IPS DF 4.7 (cell line): ENCODE measurements at regions not wholly inside any gene's neighbourhood (a gene's known extent, or its start where the extent isn't known, plus 50 kb on each side); places are given as distances from the start of the nearest gene placed in this dataset.
"Not testable (repeated sequence)": the region's sequence is repeated elsewhere in the genome, so short reads cannot be mapped to it uniquely, and the experiment has no call there.

Experiments used
- DNase-seq: peaks from one replicate; pipeline ENCODE4 v3.0.0-alpha.2; 2013; ENCODE audit warnings: low spot score; ENCODE audit errors: extremely low read depth

DNA sequence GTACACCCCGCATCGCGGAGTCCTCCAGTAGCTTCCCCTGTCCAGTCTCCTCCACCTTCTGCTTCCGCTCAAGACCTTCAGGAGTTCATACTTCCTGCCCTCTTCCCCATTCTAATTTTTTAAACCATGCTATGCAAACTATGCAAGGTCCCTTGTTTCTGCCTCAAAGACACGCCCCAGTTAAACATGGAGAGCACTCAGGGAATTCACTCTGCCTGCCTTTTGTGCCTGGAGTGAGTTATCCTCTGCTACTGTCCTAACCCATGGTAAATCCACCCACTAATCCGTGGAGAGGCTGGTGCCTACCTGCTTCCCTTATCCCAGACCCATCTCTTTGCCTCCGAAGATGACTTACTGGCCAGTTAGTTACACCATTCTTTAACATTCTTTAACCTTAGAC lies 473.7 kb upstream of the JARID2 start:
- no peak for DNase-seq

DNA sequence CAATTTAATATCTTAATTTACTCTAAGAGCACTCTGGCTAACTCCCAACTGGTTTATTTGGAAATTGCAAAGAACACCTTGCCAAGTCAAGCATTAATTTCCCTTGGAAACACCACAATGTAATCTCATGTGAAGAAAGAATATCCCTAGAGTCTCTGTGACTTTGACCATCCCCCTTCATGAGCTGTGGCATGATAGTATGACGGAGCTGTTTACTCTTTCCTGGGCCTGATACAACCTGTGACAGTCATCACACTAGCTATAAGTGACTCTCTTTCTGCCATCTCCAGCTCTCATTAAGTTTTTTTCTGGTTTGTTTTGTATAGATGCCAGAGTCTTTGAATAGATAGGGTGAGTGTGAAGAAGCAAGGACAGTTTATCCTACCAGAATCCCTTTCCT lies 470.3 kb upstream of the JARID2 start:
- no peak for DNase-seq

DNA sequence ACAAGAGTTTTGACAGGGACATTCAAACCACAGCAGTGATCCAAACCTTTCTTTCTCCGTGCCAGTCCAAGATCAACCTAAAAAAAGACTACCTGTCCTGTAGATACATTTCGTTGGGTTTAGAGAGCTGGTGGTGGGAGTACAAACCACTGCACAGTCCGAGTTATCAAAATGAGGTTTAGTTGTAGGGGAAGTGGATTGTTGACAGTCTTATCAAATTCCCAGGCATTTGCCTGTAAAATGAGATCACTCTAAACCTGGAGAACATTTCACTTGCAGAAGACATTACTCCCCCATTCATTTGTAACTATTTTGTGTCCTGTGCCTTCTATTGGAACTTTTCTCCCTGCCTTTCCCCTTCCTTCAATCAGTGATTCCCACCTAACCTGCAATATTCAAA lies 469.6 kb upstream of the JARID2 start:
- no peak for DNase-seq

DNA sequence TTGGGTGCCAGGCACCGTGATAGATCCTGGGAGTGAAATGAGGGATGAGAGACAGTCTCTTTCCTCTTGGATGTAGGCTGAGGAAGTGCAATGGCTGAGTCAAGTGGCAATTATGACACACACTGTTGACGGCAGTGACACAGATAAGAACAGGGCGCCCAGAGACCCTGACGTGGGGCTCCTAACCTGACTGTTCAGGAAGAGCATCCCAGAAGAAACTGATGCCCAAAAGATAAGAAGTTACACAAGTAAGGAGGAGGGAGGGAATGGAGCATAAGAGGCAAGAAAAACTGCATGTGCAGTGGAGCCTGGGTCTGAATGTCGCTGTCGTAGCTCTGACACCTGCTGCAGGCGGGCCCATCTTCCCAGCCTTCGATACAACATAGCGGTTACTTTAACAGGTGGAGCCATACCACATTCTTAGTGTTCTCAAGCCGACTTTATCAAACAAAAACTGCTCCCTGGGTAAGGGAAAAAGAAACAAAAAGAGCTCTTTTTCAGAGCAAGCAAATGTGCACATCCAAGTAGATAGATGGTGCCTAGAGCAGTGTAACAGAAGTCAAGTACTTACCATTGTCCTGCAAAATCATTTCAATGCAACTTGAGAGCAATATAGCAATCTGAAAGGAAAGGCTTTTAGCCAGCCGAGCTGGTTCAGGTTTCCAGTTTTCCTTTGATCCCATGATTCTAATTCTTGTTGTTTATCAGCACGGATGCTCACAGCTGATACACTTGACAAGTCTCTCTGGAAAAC lies 463.9 kb upstream of the JARID2 start:
- no peak for DNase-seq

DNA sequence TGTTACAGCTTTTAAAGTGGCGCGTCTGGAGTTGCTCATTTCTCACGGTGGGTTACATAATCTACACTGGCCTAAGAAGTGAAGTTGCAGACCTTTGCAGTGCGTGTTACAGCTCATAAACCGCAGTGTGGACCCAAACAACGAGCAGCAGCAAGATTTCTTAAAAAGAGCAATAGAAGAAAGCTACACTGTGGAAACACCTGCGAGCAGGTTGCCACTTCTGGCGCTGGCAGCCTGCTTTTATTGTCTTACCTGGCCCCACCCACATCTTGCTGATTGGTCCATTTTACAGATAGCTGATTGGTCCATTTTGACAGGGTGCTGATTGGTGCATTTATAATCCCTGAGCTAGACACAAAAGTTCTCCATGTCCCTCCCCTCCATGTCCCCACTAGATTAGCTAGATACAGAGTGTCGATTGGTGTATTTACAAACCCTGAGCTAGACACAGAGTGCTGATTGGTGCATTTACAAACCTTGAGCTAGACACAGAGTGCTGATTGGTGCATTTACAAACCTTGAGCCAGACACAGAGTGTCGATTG lies 462.9 kb upstream of the JARID2 start:
- not testable (repeated sequence) for DNase-seq

DNA sequence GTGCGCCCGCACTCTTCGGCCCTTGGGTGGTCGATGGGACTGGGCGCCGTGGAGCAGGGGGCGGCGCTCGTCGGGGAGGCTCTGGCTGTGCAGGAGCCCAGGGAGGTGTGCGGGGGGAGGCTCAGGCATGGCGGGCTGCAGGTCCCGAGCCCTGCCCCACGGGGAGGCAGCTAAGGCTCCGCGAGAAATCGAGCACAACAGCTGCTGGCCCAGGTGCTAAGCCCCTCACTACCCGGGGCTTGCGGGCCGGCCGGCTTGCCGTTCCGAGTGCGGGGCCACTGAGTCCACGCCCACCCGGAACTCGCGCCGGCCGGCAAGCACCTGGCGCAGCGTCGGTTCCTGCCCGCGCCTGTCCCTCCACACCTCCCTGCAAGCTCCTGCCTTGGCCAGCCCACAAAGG lies 462.3 kb upstream of the JARID2 start:
- DNase-seq: no peak

DNA sequence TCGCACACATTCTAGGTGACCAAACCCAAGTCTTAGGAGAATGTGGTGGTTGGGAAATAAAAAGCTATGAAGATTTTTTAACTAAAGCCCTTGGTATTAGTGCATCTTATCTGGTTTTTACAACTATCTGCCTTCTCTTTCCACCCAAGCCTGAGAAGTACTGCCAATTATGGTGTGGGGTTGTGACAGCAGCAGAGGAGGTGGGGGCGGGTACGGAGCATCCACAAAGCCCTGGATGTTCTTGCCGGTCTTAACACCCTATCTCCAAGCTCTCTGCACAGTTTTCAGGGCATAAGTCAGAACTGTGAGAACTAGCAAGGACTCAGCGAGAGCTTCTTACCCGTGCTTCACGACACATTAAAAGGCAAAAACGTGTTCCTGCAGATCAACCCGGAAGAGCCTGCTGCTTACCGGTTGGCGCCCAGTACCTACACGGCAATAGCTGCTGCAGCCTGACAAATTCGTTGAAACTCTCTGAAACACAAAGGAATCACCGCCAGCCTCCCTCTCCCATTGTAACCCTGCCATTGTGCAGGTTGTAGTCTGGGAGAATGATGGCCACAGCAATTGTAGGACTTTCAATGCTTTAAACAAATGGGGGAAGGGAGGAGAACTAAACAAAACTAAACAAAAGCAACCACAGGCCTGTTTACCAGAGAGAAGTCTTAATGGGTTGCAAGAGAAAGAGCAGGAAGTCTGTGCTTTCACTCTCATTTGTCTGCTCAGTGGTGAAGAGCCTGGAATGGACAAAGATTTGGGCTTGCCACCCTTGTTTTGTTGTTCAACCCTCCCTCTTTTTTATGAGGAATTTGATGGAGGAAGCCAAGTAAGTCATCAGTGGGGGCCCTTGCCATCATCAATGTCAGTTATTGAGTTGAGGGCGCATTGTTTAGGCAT lies 461.0 kb upstream of the JARID2 start:
- DNase-seq: peak; percentile 90

DNA sequence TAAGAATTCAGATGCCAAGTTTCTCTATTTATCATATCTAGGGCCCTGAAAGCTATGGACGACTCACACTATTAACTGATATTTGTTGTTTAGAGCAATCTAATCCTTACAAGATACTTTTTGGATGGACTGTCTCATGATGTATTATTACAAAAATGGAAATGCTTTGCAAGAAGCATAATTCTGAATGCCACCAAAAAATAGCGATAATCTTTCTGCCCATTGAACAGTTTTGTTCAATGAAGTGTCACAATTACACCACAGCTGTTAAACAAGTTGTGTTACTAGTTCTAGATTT lies 460.4 kb upstream of the JARID2 start:
- DNase-seq: no peak

DNA sequence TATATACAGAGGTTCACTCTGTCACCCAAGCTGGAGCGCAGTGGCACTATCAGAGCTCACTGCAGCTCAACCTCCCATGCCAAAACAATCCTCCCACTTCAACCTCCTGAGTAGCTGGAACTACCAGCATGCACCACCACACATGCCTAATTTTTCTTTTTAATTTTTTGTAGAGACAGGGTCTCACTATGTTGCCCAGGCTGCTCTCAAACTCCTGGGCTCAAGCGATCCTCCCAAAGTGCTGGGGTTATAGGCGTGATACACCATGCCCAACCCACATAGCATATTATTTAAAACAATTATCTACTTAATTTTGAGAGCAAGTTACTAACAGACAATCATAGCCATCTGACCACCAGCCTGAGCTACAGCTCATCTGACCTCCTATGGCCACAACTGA lies 459.9 kb upstream of the JARID2 start:
- DNase-seq: no peak

DNA sequence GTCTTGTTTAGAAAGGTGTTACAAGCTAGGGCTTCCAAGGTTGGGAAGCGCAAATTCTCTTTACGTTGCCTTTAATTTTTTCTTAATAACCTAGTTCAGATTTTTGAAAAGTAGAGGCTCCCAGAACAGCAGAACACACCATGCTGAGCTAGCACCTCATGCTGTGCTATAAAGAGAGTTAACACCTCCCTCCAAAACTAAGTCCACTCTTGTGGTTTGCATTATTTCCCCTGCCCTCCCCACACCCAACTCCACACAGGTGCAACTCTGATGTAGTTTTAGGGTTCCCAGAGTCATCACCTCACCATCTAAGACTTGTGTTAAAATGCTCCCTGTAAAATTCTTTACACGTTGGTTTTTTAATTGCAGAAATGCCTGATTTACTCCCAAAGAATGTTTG lies 459.4 kb upstream of the JARID2 start:
- no peak for DNase-seq

DNA sequence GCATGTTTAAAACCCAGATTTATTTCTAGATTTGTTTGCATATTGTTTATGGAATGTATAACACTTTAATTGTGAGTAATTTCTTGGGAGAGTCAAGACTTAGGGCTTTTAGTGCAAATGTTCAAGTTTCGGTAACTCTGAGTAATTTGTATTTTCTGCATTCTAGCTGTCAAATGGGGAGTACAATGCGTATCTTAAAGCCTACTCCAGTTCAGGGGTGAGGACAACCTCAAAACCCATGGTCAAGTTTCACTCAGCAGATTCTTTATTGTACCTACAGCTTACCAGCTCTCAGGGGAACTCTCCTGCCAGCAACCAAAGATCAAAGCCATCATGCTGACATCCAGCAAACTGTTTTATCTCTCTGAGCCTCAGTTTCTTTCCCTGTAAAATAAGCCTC lies 458.6 kb upstream of the JARID2 start:
- no peak for DNase-seq

DNA sequence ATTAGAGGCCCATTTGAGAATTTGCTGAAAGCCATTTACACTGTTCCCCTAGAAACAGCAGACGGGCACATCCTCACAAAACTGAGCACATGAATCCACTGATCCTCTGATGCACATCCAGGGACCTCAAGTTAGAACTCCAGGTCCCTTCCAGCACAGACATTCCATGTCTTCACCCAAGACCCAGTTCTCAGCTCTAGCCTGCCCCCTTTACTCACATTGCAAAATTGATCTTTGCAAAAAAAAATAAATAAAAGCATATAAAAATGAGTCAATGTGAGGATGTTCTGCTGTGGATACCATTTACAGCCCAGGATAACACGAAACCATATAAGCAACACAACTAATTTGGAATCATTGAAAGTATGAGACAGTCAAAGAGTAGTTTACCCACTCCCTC lies 458.2 kb upstream of the JARID2 start:
- no peak for DNase-seq

DNA sequence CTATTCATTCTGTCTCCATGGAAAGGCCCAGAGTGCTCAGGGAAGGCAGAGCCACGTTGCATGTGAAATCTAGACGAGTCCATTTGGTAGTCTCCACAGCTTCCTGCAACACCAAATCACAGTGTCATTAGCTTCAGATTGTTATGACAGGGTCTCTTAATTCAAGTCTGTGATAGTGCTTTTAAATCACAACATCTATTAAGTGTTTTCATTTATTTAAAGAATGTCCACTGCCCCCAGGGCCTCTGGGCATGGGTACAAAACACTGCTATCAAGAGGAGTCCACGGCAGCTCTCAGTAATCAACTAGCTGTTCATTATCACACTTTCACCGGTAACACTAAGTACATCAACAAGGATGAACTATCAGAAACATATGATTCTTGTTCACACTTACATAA lies 455.9 kb upstream of the JARID2 start:
- no peak for DNase-seq

DNA sequence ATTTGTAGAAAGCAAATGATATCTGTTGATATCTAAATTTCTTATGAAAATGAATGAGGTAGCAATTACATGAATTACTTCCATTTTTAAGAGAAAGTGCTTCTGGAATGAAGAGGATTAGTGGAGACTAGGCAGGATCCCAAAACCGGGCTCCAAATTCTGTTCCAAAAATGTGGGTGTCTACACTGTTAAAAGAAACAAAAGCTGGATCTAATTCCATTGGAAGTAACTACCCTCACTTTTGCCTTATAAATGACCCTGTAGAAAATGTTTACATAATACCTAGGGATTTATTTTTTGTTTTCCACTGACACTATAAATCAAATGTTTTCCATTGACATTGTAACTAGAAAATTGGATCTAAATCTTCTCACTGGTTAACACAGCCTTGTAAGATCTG lies 454.9 kb upstream of the JARID2 start:
- DNase-seq: no peak

DNA sequence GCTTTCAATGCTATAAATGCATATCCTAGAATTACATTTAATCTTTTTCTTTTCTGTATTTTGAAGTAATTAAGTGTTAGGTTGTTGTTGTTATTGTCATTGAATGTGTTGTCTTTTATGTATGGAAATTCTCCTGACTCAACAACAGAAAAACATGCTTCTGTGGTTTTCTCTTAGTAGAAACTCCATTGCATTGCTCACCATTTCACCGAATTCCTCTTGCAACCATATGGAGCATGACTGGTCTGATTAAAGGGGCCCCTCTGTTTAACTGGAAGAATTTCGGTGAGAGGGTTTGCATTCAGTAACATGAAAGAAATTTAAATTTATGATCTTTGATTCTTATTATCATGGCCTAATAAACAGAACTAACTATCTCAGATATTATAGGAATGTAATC lies 454.3 kb upstream of the JARID2 start:
- DNase-seq: no peak

DNA sequence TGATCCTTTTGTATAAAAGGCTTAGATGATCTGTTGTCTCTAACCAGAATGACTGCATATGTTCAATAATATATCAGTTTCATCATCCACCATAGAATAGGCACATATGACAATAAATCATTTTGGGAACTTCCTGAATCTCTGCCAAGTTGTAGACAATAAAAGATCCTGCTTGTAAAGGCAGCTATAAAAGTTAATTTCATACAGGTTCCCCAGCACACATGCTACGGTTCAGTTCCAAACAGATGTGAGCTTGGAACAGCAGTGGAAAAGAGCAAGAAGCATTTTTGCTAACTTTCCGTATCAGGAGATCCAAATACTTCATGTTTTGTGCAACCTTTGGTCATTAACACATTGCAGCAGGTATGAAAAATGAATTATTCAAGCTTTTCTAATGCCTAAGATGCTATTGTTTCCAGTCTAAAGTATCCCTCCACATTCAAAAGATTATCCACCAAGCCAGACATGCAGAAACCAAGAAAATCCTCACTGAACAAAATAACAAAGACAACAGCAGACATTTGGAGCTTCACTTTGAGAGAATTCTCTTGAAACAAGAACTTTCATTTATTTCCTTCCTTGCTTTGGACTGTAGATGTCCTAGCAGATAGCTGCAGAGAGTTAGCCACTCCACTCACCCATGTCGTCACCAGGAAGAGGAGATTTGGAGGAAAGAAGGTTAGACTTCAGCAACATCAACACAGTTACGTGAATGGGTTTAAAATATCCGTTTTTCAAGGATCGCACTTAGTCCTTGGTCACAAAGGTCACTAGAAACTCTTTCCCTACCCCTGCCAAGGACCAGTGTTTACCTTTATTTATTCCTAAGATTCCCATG lies 453.5 kb upstream of the JARID2 start:
- DNase-seq: no peak

DNA sequence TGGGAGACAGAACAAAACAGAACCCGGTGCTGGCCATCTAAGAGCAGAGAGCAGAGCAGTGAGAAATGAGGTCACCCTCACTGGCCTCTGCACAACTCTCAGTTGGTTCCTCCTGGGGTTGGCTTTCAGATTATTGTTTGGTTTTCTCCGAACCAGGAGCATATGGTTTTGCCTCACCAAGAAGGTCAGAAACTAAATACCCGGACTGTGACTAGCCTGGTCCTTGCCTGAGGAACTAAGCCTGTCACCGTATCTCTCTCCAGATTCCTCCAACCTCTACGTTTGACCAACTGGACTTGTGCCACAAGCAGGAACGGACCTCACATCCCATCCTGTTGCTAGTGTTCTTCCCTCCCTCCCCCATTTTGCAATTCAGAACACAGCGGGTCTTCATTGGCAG lies 450.4 kb upstream of the JARID2 start:
- no peak for DNase-seq

DNA sequence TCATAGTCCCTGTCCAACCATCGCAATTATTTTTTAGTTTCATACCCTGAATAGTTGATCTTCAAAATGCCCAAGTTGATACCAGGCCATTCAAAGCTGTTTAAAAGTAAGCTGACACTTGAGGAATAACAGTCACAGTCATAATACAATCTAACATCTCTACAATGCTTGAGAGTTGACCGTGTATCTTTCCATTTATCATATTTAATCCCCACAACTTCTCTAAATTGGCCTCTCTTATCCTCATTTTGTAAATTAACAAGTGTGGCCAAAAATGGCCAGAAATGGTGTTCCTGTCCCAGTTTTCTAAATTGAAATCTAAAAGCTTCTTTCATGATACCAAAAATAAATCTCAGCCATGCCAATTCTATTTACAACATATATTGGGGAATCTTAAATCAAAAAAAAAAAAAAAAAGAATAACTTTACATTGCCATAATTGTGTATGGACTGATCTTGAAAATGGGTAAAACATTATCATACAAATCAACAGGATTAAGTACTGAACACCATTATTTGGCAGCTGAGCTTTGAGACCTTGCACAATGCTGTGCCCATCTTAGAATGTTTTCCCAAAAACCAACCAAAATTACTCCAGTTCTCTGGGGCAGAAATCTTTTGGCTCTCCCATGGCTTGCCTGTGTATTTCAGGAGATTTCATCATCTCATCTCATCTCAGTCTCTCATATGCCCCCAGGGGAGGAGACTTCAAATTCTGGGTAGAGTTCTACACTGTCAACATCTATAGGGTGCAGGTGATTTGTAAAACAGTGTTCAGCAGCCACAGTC lies 448.7 kb upstream of the JARID2 start:
- DNase-seq: no peak

DNA sequence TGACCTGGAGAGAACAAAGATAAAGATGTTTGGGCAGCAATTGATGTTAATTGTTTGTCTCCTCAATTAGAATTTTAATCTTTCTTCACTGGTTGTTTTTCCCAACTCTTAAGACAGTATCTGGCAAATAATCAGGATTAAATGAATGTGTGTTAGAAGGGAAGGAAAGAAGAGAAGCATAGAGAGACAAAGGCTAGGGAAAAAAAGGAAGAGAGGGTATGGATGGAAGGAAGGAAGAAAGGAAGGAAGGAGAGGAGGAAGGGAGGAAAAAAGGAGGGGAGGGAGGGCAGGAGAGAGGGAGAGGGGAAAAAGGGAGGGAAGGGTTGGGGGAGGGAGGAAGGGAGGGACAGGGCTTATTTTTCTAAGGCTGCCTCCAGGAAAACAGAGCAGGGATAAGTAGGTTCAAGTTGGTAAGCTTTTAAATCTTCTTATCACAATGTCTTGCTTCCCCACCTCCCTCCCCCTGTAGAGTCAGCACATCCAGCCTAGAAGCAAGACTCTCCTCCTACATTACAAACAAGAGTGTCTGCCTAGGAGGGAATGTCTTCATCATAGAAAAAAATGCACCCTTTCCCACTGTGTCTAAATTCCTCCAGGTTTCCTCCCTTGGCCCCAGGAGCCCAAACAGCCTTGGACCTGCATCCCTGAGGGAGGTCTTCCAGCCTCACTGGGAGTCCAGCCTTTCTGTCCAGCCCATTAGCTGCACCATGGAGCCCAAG lies 447.8 kb upstream of the JARID2 start:
- DNase-seq: no peak

DNA sequence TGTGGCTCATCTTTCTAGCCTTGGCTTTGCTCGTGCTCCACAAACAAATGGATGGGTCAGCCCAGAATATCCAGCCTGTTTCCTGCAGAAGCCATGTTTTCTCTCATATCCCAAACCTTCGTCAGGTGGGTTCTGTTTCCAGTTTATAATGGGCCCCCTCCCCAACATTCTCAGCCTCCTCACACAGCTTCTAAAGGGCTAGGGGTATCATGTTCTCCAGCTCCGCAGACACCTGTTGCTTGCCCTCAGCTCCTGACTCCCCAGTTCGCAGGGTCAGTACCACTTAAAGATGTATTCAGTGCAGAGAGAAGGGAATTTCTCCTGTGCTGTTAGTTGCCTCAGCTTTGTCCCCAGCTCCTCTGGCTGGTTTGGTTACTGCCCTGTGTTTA lies 447.3 kb upstream of the JARID2 start:
- no peak for DNase-seq
